Neural progenitor cell (in vitro differentiated cells): ENCODE measurements at regions not wholly inside any gene's neighbourhood (a gene's known extent, or its start where the extent isn't known, plus 50 kb on each side); places are given as distances from the start of the nearest gene placed in this dataset.

ENCODE experiments used
- DNase-seq: peaks from one replicate; pipeline ENCODE4 v3.0.0-alpha.2; 2016; ENCODE audit warnings: low spot score
- H2AFZ ChIP-seq: fragments of 200-600 bp; sonication (generic); replicated peaks from 2 replicates; pipeline ENCODE4 v1.6.1; 2016; ENCODE audit warnings: antibody characterized with exemption
- H3F3A ChIP-seq: fragments of 200-600 bp; sonication (generic); 2 replicates; pipeline ENCODE4 v1.6.1; 2016; ENCODE audit warnings: antibody characterized with exemption, low read depth
- H3K27ac ChIP-seq: fragments of 200-600 bp; sonication (generic); 2 replicates; pipeline ENCODE4 v1.5.1; 2016; ENCODE audit warnings: mild to moderate bottlenecking
- H3K27me3 ChIP-seq: fragments of 200-600 bp; sonication (generic); 2 replicates; pipeline ENCODE4 v1.6.1; 2016; ENCODE audit warnings: mild to moderate bottlenecking, moderate library complexity
- H3K36me3 ChIP-seq: fragments of 200-600 bp; sonication (generic); 2 replicates; pipeline ENCODE4 v1.5.1; 2016
- H3K4me1 ChIP-seq: fragments of 200-600 bp; sonication (generic); 2 replicates; pipeline ENCODE4 v1.6.1; 2016; ENCODE audit warnings: mixed run types
- H3K4me2 ChIP-seq: fragments of 200-600 bp; sonication (generic); 2 replicates; pipeline ENCODE4 v1.6.1; 2016
- H3K4me3 ChIP-seq: fragments of 200-600 bp; sonication (generic); 2 replicates; pipeline ENCODE4 v1.5.1; 2016
- H3K79me2 ChIP-seq: fragments of 200-600 bp; sonication (generic); 2 replicates; pipeline ENCODE4 v1.6.1; 2016; ENCODE audit warnings: low read depth
- H3K9ac ChIP-seq: fragments of 200-600 bp; sonication (generic); 2 replicates; pipeline ENCODE4 v1.6.1; 2016
- H3K9me3 ChIP-seq: fragments of 200-600 bp; sonication (generic); 2 replicates; pipeline ENCODE4 v1.5.1; 2016; ENCODE audit warnings: low read depth
- H4K20me1 ChIP-seq: fragments of 200-600 bp; sonication (generic); 2 replicates; pipeline ENCODE4 v1.6.1; 2016; ENCODE audit warnings: low read depth
- H3K27ac Mint-ChIP-seq: 3 replicates; pipeline ENCODE4 v1.8.0; 2021; ENCODE audit warnings: mixed read lengths
- H3K27me3 Mint-ChIP-seq: 2 replicates; pipeline ENCODE4 v1.8.0; 2022; ENCODE audit warnings: low read depth, mild to moderate bottlenecking, inconsistent platforms, moderate library complexity, mixed read lengths; ENCODE audit not compliant: insufficient read depth
- H3K36me3 Mint-ChIP-seq: 3 replicates; pipeline ENCODE4 v1.8.0; 2021; ENCODE audit warnings: mixed read lengths
- H3K4me1 Mint-ChIP-seq: 3 replicates; pipeline ENCODE4 v1.8.0; 2021; ENCODE audit warnings: mixed read lengths
- H3K4me3 Mint-ChIP-seq: 3 replicates; pipeline ENCODE4 v1.8.0; 2021; ENCODE audit warnings: mild to moderate bottlenecking, moderate library complexity, mixed read lengths
- H3K9me3 Mint-ChIP-seq: 3 replicates; pipeline ENCODE4 v1.8.0; 2020; ENCODE audit warnings: mixed read lengths
- EZH2 ChIP-seq: fragments of 200-600 bp; sonication (generic); IDR thresholded peaks from 2 replicates; pipeline ENCODE4 v1.6.1; 2017; ENCODE audit warnings: antibody characterized with exemption, mild to moderate bottlenecking, moderate library complexity
- EZH2phosphoT487 ChIP-seq: fragments of 200-600 bp; sonication (generic); IDR thresholded peaks from 2 replicates; pipeline ENCODE4 v1.6.1; 2017; ENCODE audit warnings: antibody characterized with exemption
- TF ChIP-seq, protein P1 (sequence below): fragments of 200-600 bp; sonication (generic); IDR thresholded peaks from 2 replicates; pipeline ENCODE4 v1.5.1; 2017; ENCODE audit warnings: antibody characterized with exemption, mild to moderate bottlenecking

DNA sequence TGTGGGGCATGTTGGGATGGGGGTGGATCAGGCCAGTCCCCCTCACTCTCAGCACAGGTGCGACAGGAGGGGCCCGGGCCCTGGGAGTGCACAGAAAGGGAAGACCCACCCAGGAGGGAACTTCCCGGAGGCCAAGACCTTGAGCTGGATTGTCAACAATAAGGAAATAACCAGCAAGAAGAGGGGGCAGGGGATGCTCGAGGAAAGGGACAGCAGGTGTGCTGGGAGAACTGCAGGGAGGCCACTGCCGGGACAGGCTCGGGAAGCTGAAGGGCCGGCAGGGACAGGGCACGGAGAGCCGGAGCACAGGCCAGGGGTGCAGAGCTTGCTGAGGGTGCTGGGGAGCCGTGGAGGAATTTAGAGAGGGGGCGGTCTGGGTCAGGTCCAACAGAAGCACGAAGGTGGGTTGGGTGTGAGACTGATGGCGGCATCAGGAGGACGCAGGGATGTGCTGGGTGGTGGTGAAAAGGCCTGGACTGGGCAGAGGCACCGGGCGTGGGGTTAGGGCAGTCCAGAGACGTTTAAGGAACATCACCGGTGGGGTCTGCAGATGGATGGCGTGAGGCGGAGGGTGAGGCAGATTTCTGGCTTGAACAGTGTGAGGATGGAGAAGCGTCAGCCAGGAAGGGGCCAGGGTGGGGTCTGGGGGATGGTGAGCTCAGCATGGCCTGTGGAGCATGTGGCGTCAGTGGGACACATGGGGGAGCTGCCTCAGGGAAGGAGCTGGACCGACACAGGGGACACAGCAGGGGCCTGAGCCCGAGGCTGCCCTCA is 54.8 kb downstream of the ADRA2C start:
- DNase-seq = no peak
- Mint-ChIP-seq H3K27ac (peak overlapping the region; percentile 57), H3K9me3 (peaks cover 5% of the 10 kb centered on the region), H3K4me3 (no peak overlapping the region), H3K36me3 (no peaks in the 10 kb centered on the region), H3K27me3 (peaks cover 34% of the 10 kb centered on the region), H3K4me1 (peaks cover 15% of the 10 kb centered on the region)
- no peak for TF ChIP-seq EZH2phosphoT487
- TF ChIP-seq EZH2 = no peak
- TF ChIP-seq, protein P1, sequence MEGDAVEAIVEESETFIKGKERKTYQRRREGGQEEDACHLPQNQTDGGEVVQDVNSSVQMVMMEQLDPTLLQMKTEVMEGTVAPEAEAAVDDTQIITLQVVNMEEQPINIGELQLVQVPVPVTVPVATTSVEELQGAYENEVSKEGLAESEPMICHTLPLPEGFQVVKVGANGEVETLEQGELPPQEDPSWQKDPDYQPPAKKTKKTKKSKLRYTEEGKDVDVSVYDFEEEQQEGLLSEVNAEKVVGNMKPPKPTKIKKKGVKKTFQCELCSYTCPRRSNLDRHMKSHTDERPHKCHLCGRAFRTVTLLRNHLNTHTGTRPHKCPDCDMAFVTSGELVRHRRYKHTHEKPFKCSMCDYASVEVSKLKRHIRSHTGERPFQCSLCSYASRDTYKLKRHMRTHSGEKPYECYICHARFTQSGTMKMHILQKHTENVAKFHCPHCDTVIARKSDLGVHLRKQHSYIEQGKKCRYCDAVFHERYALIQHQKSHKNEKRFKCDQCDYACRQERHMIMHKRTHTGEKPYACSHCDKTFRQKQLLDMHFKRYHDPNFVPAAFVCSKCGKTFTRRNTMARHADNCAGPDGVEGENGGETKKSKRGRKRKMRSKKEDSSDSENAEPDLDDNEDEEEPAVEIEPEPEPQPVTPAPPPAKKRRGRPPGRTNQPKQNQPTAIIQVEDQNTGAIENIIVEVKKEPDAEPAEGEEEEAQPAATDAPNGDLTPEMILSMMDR = no peak
- Histone ChIP-seq H3K4me3 (no peak overlapping the region), H3K27me3 (no peaks in the 10 kb centered on the region), H3K79me2 (no peaks in the 10 kb centered on the region), H3K4me2 (peak overlapping the region; percentile 18), H3K9ac (no peak overlapping the region), H3K36me3 (no peaks in the 10 kb centered on the region), H2AFZ (no peak overlapping the region), H3K27ac (no peak overlapping the region), H4K20me1 (no peaks in the 10 kb centered on the region), H3F3A (no peaks in the 10 kb centered on the region), H3K9me3 (no peaks in the 10 kb centered on the region), H3K4me1 (peaks cover 15% of the 10 kb centered on the region)

DNA sequence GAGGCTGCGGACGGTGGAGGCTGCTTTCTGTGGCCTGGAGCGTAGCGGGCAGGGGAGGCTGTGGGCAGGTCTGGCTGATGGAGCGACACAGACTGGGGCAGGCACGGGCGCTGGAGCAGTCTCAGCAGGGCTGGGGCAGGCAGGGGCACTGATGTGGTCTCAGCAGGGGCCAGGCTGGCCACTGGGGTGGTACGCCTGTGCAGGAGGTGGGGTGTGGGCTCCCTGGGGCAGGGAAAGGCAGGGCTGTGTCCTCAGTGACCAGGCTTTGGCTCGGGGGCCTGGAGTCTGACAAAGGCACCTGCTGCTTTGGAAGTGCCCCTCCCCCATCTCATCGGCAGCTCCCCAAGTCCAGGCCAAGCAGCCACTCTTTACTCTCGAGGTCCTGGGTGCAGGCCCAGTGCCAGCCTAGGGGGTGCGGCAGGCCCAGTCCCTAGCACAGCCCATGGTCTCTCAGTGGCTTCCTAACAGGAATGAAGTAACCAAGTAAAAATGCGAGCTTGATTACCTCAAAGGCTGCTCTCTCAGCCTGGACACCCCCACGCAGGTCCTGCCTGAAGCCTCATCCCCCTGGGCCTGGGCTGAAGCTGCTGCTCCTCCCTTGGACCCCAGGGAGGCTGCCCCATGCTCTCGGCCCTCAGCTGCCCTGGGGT is 55.5 kb downstream of the ADRA2C start:
- Mint-ChIP-seq H3K4me1 (peaks cover 15% of the 10 kb centered on the region), H3K27me3 (peaks cover 33% of the 10 kb centered on the region)

DNA sequence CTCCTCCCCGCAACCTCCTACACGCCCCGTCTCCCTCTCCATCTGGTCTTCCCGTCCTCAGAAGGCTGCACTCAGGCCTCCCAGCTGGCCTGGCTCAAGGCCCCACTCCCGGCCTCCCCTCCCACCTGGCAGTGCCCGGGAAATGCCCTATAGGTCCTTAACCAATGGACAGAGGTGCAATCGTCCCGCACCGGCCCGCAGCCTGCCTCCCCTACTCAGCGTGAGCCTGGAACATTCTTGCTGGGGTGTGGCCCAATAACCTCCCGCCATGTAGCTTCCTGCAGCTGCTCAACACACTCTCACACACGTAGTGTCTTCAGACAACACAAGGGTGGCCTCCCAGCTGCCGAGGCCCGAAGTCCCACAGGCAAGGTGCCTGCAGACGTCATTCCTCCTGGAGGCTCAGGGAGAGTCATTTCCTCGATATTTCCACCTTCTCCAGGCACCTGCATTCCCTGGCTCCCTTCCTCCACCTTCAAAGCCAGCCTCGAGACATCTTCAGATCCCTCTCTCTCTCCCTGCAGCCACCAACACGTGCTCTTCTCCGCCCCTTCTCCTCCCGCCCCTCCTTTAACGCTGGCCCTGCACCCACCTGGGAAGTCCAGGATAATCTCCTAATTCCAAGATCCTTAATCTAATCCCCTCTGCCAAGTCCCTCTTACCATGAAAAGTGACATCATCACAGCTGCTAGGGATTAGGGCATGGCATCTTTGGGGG is 56.2 kb downstream of the ADRA2C start:
- H3K27ac Mint-ChIP-seq = peak overlapping the region; percentile 85
- Histone ChIP-seq H3F3A (no peaks in the 10 kb centered on the region), H2AFZ (no peak overlapping the region), H3K4me2 (no peak overlapping the region), H3K27ac (no peak overlapping the region), H3K4me3 (no peak overlapping the region), H3K36me3 (no peaks in the 10 kb centered on the region), H3K79me2 (no peaks in the 10 kb centered on the region), H3K9me3 (no peaks in the 10 kb centered on the region), H4K20me1 (no peaks in the 10 kb centered on the region), H3K4me1 (peaks cover 15% of the 10 kb centered on the region), H3K9ac (no peak overlapping the region), H3K27me3 (no peaks in the 10 kb centered on the region)
- H3K36me3 Mint-ChIP-seq = no peaks in the 10 kb centered on the region
- DNase-seq = no peak
- TF ChIP-seq EZH2 = no peak
- H3K4me3 Mint-ChIP-seq = peak overlapping the region; percentile 7
- H3K4me1 Mint-ChIP-seq = peaks cover 18% of the 10 kb centered on the region
- H3K27me3 Mint-ChIP-seq = peaks cover 35% of the 10 kb centered on the region
- peaks cover 5% of the 10 kb centered on the region for H3K9me3 Mint-ChIP-seq

More for the DNA sequence above, 55.5 kb downstream of the ADRA2C start:
- TF ChIP-seq EZH2phosphoT487 = no peak
- H3K27ac ChIP-seq = no peak overlapping the region
- H3K9me3 Mint-ChIP-seq = peaks cover 5% of the 10 kb centered on the region
- H3K4me1 ChIP-seq = peaks cover 15% of the 10 kb centered on the region
- peak overlapping the region; percentile 18 for H3K4me2 ChIP-seq
- H3K79me2 ChIP-seq = no peaks in the 10 kb centered on the region
- H3K4me3 ChIP-seq = no peak overlapping the region
- H2AFZ ChIP-seq = no peak overlapping the region
- no peaks in the 10 kb centered on the region for H3F3A ChIP-seq
- no peaks in the 10 kb centered on the region for H3K9me3 ChIP-seq
- no peaks in the 10 kb centered on the region for H3K27me3 ChIP-seq
- H3K36me3 ChIP-seq = no peaks in the 10 kb centered on the region
- no peak for DNase-seq
- H4K20me1 ChIP-seq = no peaks in the 10 kb centered on the region
- no peak overlapping the region for H3K27ac Mint-ChIP-seq
- no peaks in the 10 kb centered on the region for H3K36me3 Mint-ChIP-seq
- H3K9ac ChIP-seq = no peak overlapping the region
- H3K4me3 Mint-ChIP-seq = no peak overlapping the region

DNA sequence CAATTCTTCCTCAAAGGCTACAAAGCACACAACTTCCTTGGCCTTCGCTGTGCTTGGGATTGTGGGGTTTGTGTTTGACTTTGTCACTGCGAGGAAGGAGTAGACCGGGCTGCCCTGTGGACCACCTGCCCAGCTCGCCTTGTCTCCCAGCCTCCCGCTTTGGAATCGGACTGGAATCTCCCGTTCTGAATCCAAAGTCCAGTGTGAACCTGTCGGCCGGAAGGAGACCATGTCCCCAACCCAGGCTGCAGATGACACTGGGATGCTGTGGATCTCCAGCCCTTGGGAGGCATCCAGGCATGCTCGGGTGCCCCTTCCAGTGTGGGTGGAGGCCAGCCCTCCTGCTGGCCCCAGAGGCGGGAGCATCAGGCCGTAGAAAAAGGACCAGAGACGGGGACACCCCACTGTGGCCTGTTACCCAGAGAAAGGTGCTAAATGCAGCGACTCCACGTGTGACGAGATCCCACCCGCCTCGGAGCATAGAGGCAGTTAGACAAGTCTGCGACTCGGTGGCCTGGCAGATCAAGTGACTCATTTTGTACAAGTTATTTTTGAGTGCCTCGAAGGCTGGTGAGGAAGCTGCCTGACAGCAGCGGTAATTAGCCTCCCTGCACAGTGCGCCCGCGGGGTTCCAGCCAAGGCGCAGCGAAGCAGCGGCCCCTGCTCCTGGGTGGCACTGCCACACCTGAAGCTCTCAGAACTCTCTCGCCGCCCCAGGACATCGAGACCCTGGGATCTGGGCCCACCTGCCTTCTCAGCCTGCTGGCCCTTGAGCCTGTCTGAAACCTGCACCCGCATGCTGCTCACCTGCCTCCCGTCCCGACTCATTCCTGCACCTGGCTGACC is 57.5 kb downstream of the ADRA2C start:
- Mint-ChIP-seq H3K27ac (no peak overlapping the region), H3K9me3 (peaks cover 5% of the 10 kb centered on the region), H3K4me3 (no peak overlapping the region), H3K36me3 (no peaks in the 10 kb centered on the region), H3K4me1 (peaks cover 18% of the 10 kb centered on the region), H3K27me3 (peaks cover 30% of the 10 kb centered on the region)
- Histone ChIP-seq H3K4me2 (no peak overlapping the region), H3K9ac (no peak overlapping the region), H3K9me3 (no peaks in the 10 kb centered on the region), H3K27ac (no peak overlapping the region), H3K4me3 (no peak overlapping the region), H3K27me3 (no peaks in the 10 kb centered on the region), H3K4me1 (peaks cover 23% of the 10 kb centered on the region), H4K20me1 (no peaks in the 10 kb centered on the region), H3K36me3 (no peaks in the 10 kb centered on the region), H2AFZ (no peak overlapping the region), H3K79me2 (no peaks in the 10 kb centered on the region), H3F3A (no peaks in the 10 kb centered on the region)
- TF ChIP-seq EZH2phosphoT487 = no peak
- TF ChIP-seq, protein P1 = no peak
- no peak for TF ChIP-seq EZH2
- DNase-seq = no peak
